ENCODE measurements at regions not wholly inside any gene's neighbourhood (a gene's known extent, or its start where the extent isn't known, plus 50 kb on each side); places are given as distances from the start of the nearest gene placed in this dataset.

GRCh38 chr11:70694371-70694770 is 296.0 kb downstream of the CTTN start:
- Histone ChIP-seq H3K36me3 (replicated peaks in 1 of 2; ENCODE audit: control insufficient read depth in 1 of 2, insufficient read depth in 2 of 2, low read length in 2 of 2) (peaks cover 19 to 54% of the 10 kb centered on the region in 2 experiments), H3K27ac (ENCODE audit: extremely low read length, insufficient read depth, low read length) (no peak overlapping the region), H3K4me1 (ENCODE audit: insufficient read depth, low read length) (peaks cover 8% of the 10 kb centered on the region), H4K20me1 (ENCODE audit: insufficient read depth, low read length) (no peaks in the 10 kb centered on the region), H3K4me2 (ENCODE audit: low read depth, low read length) (no peak overlapping the region), H3K4me3 (replicated peaks in 1 of 3; ENCODE audit: insufficient read depth in 1 of 3, low read depth in 2 of 3, low read length in 3 of 3) (no peak overlapping the region), H3K27me3 (ENCODE audit: control insufficient read depth in 1 of 2, insufficient read depth in 2 of 2, low read length in 2 of 2) (no peaks in the 10 kb centered on the region), H3K9me3 (ENCODE audit: low read length) (no peaks in the 10 kb centered on the region), H3K79me2 (ENCODE audit: insufficient read depth, low read length) (peaks cover 2% of the 10 kb centered on the region), H3K9ac (ENCODE audit: insufficient read depth, low read depth, low read length) (no peak overlapping the region), H2AFZ (ENCODE audit: low read length) (no peak overlapping the region)
- ChIA-PET CTCF (ENCODE audit: low intra/inter-chr PET ratio, low total read pairs) (no interaction called here), POLR2A (no interaction called here)
- WGBS (ENCODE audit: low lambda C conversion rate), result 100% methylated on average over 1 of the region's 1 CpG
- intact Hi-C loops (cut with micrococcal nuclease; ENCODE audit: unreplicated experiment) (no loop called here), in situ Hi-C loops (cut with HindIII; ENCODE audit: extremely low pct_ligation_motif_present, low pct_unique_long_range_greater_than_20kb) (no loop called here)
- TF ChIP-seq BORCS8-MEF2B (CRISPR knock-in tag; IDR thresholded peaks at IDR 0.05) (no peak), ZNF577 (CRISPR knock-in tag; IDR thresholded peaks at IDR 0.05; ENCODE audit: borderline replicate concordance, low read depth) (no peak), NFRKB (IDR thresholded peaks at IDR 0.05) (no peak), TARDBP (CRISPR knock-in tag; IDR thresholded peaks at IDR 0.05) (no peak), ZKSCAN1 (IDR thresholded peaks at IDR 0.05; ENCODE audit: low read length) (no peak), ZNF160 (CRISPR knock-in tag; IDR thresholded peaks at IDR 0.05) (no peak), ZNF557 (CRISPR knock-in tag; IDR thresholded peaks at IDR 0.05) (no peak), ZMAT3 (CRISPR knock-in tag; conservative IDR thresholded peaks at IDR 0.05) (no peak), ZBTB42 (CRISPR knock-in tag; IDR thresholded peaks at IDR 0.05) (no peak), ZNF678 (CRISPR knock-in tag; IDR thresholded peaks at IDR 0.05) (no peak), CBX2 (IDR thresholded peaks at IDR 0.05; ENCODE audit: low read depth, low read length) (no peak), CBX2 (CRISPR knock-in tag; IDR thresholded peaks at IDR 0.05; ENCODE audit: low read depth) (no peak)
- DNase-seq (ENCODE audit: low spot score), result no peak
- ATAC-seq, result no peak
- BruUV-seq (replicated peaks), result no TSS peak
- no peak for FAIRE-seq
